Fibroblast of lung (primary cell): ENCODE measurements at regions not wholly inside any gene's neighbourhood (a gene's known extent, or its start where the extent isn't known, plus 50 kb on each side); places are given as distances from the start of the nearest gene placed in this dataset.

Experiments used
- EZH2 ChIP-seq: IDR thresholded peaks from 2 replicates; pipeline ENCODE4 v1.5.1; 2012; ENCODE audit warnings: low read length, control low read depth, mild to moderate bottlenecking; ENCODE audit errors: missing control alignments
- TF ChIP-seq, protein P1 (sequence below), 2 donors: IDR thresholded peaks in 1 of 2; conservative IDR thresholded peaks in 1 of 2; 1 replicate in 1 of 2; 2 replicates in 1 of 2; pipeline ENCODE4 v1.5.1; 2011 to 2012; ENCODE audit warnings: low read length in 2 of 2, control low read depth in 1 of 2, inconsistent platforms in 1 of 2, low read depth in 1 of 2, mild to moderate bottlenecking in 1 of 2

DNA sequence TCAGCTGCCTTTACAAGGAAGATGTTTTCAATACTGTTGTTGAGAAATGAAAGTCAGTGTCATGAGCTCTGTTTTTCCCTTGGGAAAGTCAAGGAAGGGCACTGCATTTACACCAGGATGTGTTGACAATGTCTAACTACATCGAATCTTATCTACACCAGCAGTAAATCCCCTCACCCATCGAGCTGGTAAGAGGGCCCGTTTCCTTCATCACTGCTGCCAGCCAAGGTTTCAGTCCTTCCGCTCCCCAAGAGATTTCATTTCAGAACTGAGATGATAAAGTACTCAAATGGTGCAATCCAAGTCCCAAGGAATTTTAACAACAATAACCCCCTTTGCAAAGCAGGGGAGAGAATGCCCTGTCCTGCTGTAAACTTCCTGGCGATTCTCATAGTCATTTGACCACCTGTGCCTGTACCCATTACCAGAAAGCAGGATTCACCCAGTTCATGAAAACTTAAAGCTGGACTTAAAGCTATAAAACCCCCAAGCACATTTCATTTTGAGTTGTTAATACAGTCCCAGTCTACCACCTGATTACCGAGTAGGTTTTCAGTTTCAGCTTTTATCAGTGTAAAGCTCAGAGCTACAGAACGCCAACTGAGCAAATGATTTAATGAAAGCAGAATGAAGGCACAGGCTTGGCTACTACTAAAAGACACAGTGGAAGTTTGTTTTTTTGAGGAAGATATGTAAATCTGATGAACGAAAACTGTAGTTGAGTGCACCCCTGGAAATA, 122.5 kb upstream of the TAB2 start:
- TF ChIP-seq, protein P1, sequence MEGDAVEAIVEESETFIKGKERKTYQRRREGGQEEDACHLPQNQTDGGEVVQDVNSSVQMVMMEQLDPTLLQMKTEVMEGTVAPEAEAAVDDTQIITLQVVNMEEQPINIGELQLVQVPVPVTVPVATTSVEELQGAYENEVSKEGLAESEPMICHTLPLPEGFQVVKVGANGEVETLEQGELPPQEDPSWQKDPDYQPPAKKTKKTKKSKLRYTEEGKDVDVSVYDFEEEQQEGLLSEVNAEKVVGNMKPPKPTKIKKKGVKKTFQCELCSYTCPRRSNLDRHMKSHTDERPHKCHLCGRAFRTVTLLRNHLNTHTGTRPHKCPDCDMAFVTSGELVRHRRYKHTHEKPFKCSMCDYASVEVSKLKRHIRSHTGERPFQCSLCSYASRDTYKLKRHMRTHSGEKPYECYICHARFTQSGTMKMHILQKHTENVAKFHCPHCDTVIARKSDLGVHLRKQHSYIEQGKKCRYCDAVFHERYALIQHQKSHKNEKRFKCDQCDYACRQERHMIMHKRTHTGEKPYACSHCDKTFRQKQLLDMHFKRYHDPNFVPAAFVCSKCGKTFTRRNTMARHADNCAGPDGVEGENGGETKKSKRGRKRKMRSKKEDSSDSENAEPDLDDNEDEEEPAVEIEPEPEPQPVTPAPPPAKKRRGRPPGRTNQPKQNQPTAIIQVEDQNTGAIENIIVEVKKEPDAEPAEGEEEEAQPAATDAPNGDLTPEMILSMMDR (conservative IDR thresholded peaks at IDR 0.05 in 1 of 2, IDR thresholded peaks at IDR 0.05 in 1 of 2; ENCODE audit: low read depth in 1 of 2, low read length in 2 of 2): no peak
- no peak for TF ChIP-seq EZH2
